B cell (primary cell): ENCODE measurements at regions not wholly inside any gene's neighbourhood (a gene's known extent, or its start where the extent isn't known, plus 50 kb on each side); places are given as distances from the start of the nearest gene placed in this dataset.

ENCODE experiments used
- ATAC-seq: fragments of 200-7000 bp; cut with Tn5 transposase; one replicate; pipeline ENCODE4 v1.10.0; 2021; ENCODE audit warnings: low read depth, mild to moderate bottlenecking, moderate number of reproducible peaks, moderate library complexity
- CTCF ChIA-PET: fragments of 350-600 bp; sonication (Branson Sonifier 250); formaldehyde crosslinking; loops from one replicate; lab custom pipeline; 2021; ENCODE audit warnings: antibody characterized with exemption, inconsistent platforms; lab: Charles Lee
- POLR2A ChIA-PET: fragments of 350-600 bp; sonication (Branson Sonifier 250); formaldehyde crosslinking; loops from one replicate; lab custom pipeline; 2021; ENCODE audit warnings: antibody characterized with exemption; lab: Charles Lee
- DNase-seq: peaks from one replicate; pipeline ENCODE4 v3.0.0; 2013
- H2AFZ ChIP-seq: 2 replicates; pipeline ENCODE4 v1.6.1; 2012; ENCODE audit warnings: mild to moderate bottlenecking, low read depth, low read length; ENCODE audit not compliant: insufficient read depth, poor library complexity, severe bottlenecking
- H3K27ac ChIP-seq, 2 donors: 1 replicate in 1 of 2; 2 replicates in 1 of 2; pipeline ENCODE4 v1.5.1; 2012 to 2013; ENCODE audit warnings: low read length in 2 of 2, mild to moderate bottlenecking in 2 of 2, moderate library complexity in 1 of 2
- H3K27me3 ChIP-seq, 4 experiments: fragments of 200-600 bp in 1 of 4; sonication (generic) in 1 of 4; replicated peaks in 1 of 4; 1 replicate in 2 of 4; 2 replicates in 2 of 4; pipeline versions ENCODE4 v1.6.1 to v1.7.0; 2013 to 2016; ENCODE audit warnings: low read length in 3 of 4, mild to moderate bottlenecking in 2 of 4, mixed read lengths in 1 of 4, moderate library complexity in 1 of 4; ENCODE audit not compliant: insufficient read depth in 4 of 4, control insufficient read depth in 3 of 4; ENCODE audit errors: control extremely low read depth in 1 of 4
- H3K36me3 ChIP-seq, 2 experiments: replicated peaks in 1 of 2; 1 replicate in 1 of 2; 2 replicates in 1 of 2; pipeline versions ENCODE4 v1.6.1 to v1.7.1; 2013; ENCODE audit warnings: low read length in 1 of 2; ENCODE audit not compliant: insufficient read depth in 2 of 2, control insufficient read depth in 1 of 2; ENCODE audit errors: control extremely low read depth in 1 of 2, extremely low read depth in 1 of 2
- H3K4me1 ChIP-seq, 2 donors: fragments of 200-600 bp in 1 of 2; sonication (generic) in 1 of 2; 1 replicate in 1 of 2; 2 replicates in 1 of 2; pipeline versions ENCODE4 v1.5.1 to v1.6.1; 2013 to 2017; ENCODE audit warnings: low read length in 2 of 2; ENCODE audit not compliant: control insufficient read depth in 2 of 2, insufficient read depth in 2 of 2
- H3K4me2 ChIP-seq: replicated peaks from 2 replicates; pipeline ENCODE3; 2012; ENCODE audit warnings: mild to moderate bottlenecking, low read depth, low read length; ENCODE audit not compliant: poor library complexity, severe bottlenecking
- H3K4me3 ChIP-seq, 5 experiments: fragments of 200-600 bp in 1 of 5; sonication (generic) in 1 of 5; 1 replicate in 3 of 5; 2 replicates in 2 of 5; pipeline versions ENCODE4 v1.5.1 to v1.7.0; 2011 to 2016; ENCODE audit warnings: low read length in 4 of 5, mild to moderate bottlenecking in 4 of 5, low read depth in 2 of 5, control low read depth in 1 of 5, moderate library complexity in 1 of 5; ENCODE audit not compliant: insufficient read depth in 1 of 5; ENCODE audit errors: control extremely low read depth in 1 of 5, extremely low read depth in 1 of 5
- H3K79me2 ChIP-seq: fragments of 200-600 bp; sonication (generic); one replicate; pipeline ENCODE4 v1.6.0; 2016; ENCODE audit warnings: low read length; ENCODE audit not compliant: control insufficient read depth, insufficient read depth
- H3K9ac ChIP-seq: fragments of 200-600 bp; sonication (generic); 2 replicates; pipeline ENCODE4 v1.6.1; 2017; ENCODE audit warnings: mild to moderate bottlenecking, low read length, moderate library complexity
- H3K9me3 ChIP-seq, 3 donors: one replicate each; pipeline versions ENCODE4 v1.6.1 to v1.7.1; 2013; ENCODE audit warnings: low read length in 2 of 3; ENCODE audit not compliant: control insufficient read depth in 2 of 3, insufficient read depth in 1 of 3; ENCODE audit errors: control extremely low read depth in 1 of 3
- H4K20me1 ChIP-seq: 2 replicates; pipeline ENCODE4 v1.6.0; 2012; ENCODE audit warnings: mild to moderate bottlenecking, low read length; ENCODE audit not compliant: insufficient read depth, control insufficient read depth, poor library complexity, severe bottlenecking
- H3K27ac Mint-ChIP-seq: one replicate; pipeline ENCODE4 v1.8.0; 2021; ENCODE audit warnings: mixed read lengths
- H3K27me3 Mint-ChIP-seq: one replicate; pipeline ENCODE4 v1.8.0; 2021; ENCODE audit warnings: mixed read lengths
- H3K4me1 Mint-ChIP-seq: one replicate; pipeline ENCODE4 v1.8.0; 2021; ENCODE audit warnings: mixed read lengths
- H3K4me3 Mint-ChIP-seq: one replicate; pipeline ENCODE4 v1.8.0; 2021; ENCODE audit warnings: mixed read lengths
- H3K9me3 Mint-ChIP-seq: one replicate; pipeline ENCODE4 v1.8.0; 2022; ENCODE audit warnings: mixed read lengths; ENCODE audit not compliant: insufficient read depth
- CTCF ChIP-seq: fragments of 200-600 bp; IDR thresholded peaks from one replicate; pipeline ENCODE4 v1.8.0; 2022; ENCODE audit warnings: antibody characterized with exemption, mild to moderate bottlenecking
- EZH2 ChIP-seq: IDR thresholded peaks from 2 replicates; pipeline ENCODE4 v1.6.1; 2012; ENCODE audit warnings: borderline replicate concordance, low read depth, mild to moderate bottlenecking, moderate library complexity, low read length; ENCODE audit not compliant: insufficient read depth, poor library complexity, severe bottlenecking
- WGBS: methylation state at CpG from one replicate; pipeline ENCODE4 v1.1.5; 2013; ENCODE audit warnings: missing lambda C conversion rate; ENCODE audit not compliant: insufficient coverage; 5-methylcytosine and 5-hydroxymethylcytosine counted together
- intact Hi-C: fragments of 100-400 bp; cut with micrococcal nuclease; formaldehyde crosslinking; loops from one replicate; pipeline ENCODE4 v1.10.0; 2022

GRCh38 chr7:51658684-51659083 lies 342.1 kb upstream of the COBL start:
- peaks cover 0 to 10% (median 0%) of the 10 kb centered on the region in 3 donors for H3K9me3 ChIP-seq
- no peaks in the 10 kb centered on the region for H3K27me3 ChIP-seq
- no peak overlapping the region for H3K27ac ChIP-seq
- no peak for ATAC-seq
- H3K9ac ChIP-seq: no peak overlapping the region
- H3K4me1 Mint-ChIP-seq: no peaks in the 10 kb centered on the region
- WGBS: 76% methylated on average over 4 of the region's 6 CpGs
- H3K9me3 Mint-ChIP-seq: peaks cover 5% of the 10 kb centered on the region
- no peak overlapping the region for H3K4me3 Mint-ChIP-seq
- intact Hi-C loops: no loop called here
- TF ChIP-seq EZH2: no peak
- TF ChIP-seq CTCF: no peak
- H3K4me3 ChIP-seq: no peak overlapping the region
- no peaks in the 10 kb centered on the region for H4K20me1 ChIP-seq
- ChIA-PET CTCF (no interaction called here), POLR2A (no interaction called here)
- H3K79me2 ChIP-seq: no peaks in the 10 kb centered on the region
- H3K27ac Mint-ChIP-seq: no peak overlapping the region
- H3K27me3 Mint-ChIP-seq: no peaks in the 10 kb centered on the region
- H3K4me1 ChIP-seq: no peaks in the 10 kb centered on the region
- H2AFZ ChIP-seq: no peak overlapping the region
- DNase-seq: no peak
- no peaks in the 10 kb centered on the region for H3K36me3 ChIP-seq
- H3K4me2 ChIP-seq: no peak overlapping the region

DNA sequence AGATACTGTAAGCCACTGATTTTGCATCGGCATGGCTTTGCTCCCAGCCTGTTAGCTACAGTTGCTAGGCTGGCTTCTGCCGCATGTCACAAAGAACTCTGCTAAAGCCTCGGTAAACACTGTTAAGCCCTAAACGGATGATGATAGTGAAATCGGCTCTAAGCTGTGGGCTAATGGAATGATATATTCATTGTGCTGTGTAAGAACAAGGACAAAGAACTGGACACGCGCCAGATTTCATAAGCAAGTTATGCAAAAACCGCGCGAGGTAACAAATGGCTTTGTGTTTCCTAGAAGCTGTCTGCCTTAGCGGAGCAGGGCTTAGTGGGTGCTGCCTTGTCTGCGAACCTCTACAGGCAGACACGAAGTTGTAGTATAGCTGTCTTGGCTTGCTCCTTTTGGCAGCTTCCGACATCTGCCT lies 331.3 kb upstream of the COBL start:
- H3K9ac ChIP-seq: no peak overlapping the region
- TF ChIP-seq EZH2: no peak
- TF ChIP-seq CTCF: no peak
- H3K4me2 ChIP-seq: no peak overlapping the region
- 71% methylated on average over 12 of the region's 14 CpGs for WGBS
- Mint-ChIP-seq H3K4me1 (no peaks in the 10 kb centered on the region), H3K4me3 (no peak overlapping the region), H3K9me3 (no peaks in the 10 kb centered on the region), H3K27ac (no peak overlapping the region), H3K27me3 (no peaks in the 10 kb centered on the region)
- H3K36me3 ChIP-seq: no peaks in the 10 kb centered on the region
- H2AFZ ChIP-seq: no peak overlapping the region
- no peaks in the 10 kb centered on the region for H3K79me2 ChIP-seq
- no peaks in the 10 kb centered on the region for H3K27me3 ChIP-seq
- H3K4me1 ChIP-seq: no peaks in the 10 kb centered on the region
- POLR2A ChIA-PET: no interaction called here
- no peak overlapping the region for H3K27ac ChIP-seq
- H3K4me3 ChIP-seq: no peak overlapping the region
- CTCF ChIA-PET: no interaction called here
- peaks cover 0 to 24% (median 0%) of the 10 kb centered on the region in 3 donors for H3K9me3 ChIP-seq
- intact Hi-C loops: no loop called here
- no peak for ATAC-seq
- DNase-seq: no peak
- no peaks in the 10 kb centered on the region for H4K20me1 ChIP-seq
